Adipocyte (in vitro differentiated cells): ENCODE measurements at regions not wholly inside any gene's neighbourhood (a gene's known extent, or its start where the extent isn't known, plus 50 kb on each side); places are given as distances from the start of the nearest gene placed in this dataset.
A peak's percentile ranks its signal among the peaks of the same experiment; 100 is the strongest.

Experiments used
- DNase-seq: peaks from one replicate; pipeline ENCODE4 v3.0.0-alpha.2; 2015; ENCODE audit warnings: low read depth
- H3K27me3 ChIP-seq: replicated peaks from 2 replicates; pipeline ENCODE4 v1.7.0; 2013; ENCODE audit warnings: mild to moderate bottlenecking, low read length, moderate library complexity; ENCODE audit not compliant: control insufficient read depth, insufficient read depth
- H3K36me3 ChIP-seq: 2 replicates; pipeline ENCODE4 v1.7.0; 2013; ENCODE audit warnings: low read length, mild to moderate bottlenecking, moderate library complexity; ENCODE audit not compliant: control insufficient read depth, insufficient read depth, severe bottlenecking
- H3K4me1 ChIP-seq: 2 replicates; pipeline ENCODE4 v1.7.0; 2013; ENCODE audit warnings: mild to moderate bottlenecking, low read length, moderate library complexity; ENCODE audit not compliant: control insufficient read depth, insufficient read depth
- H3K4me3 ChIP-seq: 2 replicates; pipeline ENCODE4 v1.7.0; 2013; ENCODE audit warnings: mild to moderate bottlenecking, low read length, moderate library complexity
- H3K9ac ChIP-seq: 2 replicates; pipeline ENCODE4 v1.7.0; 2013; ENCODE audit warnings: mild to moderate bottlenecking, low read length, moderate library complexity
- H3K9me3 ChIP-seq: 2 replicates; pipeline ENCODE4 v1.7.0; 2013; ENCODE audit warnings: mild to moderate bottlenecking, low read length, moderate library complexity; ENCODE audit not compliant: control insufficient read depth

DNA sequence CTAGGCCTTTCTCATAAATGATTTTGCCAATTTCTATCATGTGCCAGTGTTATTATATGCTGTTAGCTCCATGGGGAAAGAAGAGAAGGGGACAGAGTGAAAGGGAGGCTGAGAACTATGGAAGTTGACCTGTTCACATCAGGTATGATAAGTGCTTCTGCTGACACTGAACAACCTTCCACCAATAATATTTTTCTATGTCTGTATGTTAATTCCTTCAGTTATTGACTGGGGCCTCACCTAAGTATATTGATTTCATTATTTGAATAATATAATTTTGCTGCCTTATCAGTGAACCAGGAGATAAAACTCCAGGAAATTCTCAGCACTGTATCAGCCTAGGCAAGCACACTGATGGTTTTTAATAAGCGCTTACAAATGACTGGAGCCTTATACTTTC, 262.8 kb downstream of the SNCA start:
- Histone ChIP-seq H3K9ac (no peak overlapping the region), H3K27me3 (no peaks in the 10 kb centered on the region), H3K4me1 (no peaks in the 10 kb centered on the region), H3K36me3 (no peaks in the 10 kb centered on the region), H3K4me3 (no peak overlapping the region), H3K9me3 (no peaks in the 10 kb centered on the region)
- no peak for DNase-seq

DNA sequence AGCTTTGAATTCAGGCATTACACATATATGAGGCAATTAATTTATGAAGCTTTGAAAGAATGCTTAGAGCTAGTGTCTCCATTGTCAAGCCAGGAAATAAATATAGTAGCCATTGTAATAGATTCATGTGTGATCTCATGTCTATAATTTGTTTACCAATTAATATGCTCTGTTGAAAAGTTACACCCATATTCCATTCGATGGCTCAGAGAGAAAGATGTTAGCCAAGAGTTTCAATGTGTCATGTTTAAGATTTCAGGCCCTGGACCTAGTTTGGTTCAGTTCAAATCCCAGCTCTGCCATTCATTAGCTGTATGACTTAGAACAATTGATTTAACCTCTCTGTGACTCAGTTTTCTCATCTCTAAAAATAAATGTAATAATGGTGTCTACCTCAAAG, 263.3 kb downstream of the SNCA start:
- H3K4me3 ChIP-seq: no peak overlapping the region
- no peak for DNase-seq
- no peaks in the 10 kb centered on the region for H3K4me1 ChIP-seq
- H3K9ac ChIP-seq: no peak overlapping the region
- H3K36me3 ChIP-seq: no peaks in the 10 kb centered on the region
- no peaks in the 10 kb centered on the region for H3K9me3 ChIP-seq
- no peaks in the 10 kb centered on the region for H3K27me3 ChIP-seq

DNA sequence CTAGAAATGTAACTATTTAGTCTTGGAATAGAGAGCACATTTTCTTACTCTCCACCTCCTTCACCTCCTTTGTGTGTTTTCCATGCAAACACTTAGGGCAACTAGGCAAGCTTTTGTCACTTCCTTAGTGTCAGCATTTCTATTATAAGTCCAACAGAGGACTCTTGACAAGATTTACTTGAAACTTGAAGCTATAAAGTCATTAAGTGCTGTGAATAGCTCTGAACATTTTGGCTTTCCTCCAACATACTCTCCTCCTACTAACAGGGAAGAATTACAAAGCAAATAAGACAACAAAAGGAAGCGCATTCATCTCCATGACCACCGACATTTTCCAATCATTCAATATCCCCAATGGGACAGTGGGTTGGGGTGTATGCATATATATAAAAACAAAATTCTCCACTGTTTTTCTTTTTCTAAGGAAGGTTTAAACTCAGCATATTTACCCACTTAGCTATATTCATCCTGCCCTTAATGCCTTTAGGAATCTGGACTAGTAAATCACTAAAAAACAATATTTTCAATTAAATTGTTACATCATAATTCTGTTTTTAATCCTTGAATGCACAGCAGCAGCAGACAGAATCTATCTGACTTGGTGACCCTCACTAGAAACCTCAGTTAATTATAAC, 264.6 kb downstream of the SNCA start:
- no peak for DNase-seq

GRCh38 chr4:89570931-89571330, 263.3 kb upstream of the GPRIN3 start:
- Histone ChIP-seq H3K4me3 (no peak overlapping the region), H3K27me3 (no peaks in the 10 kb centered on the region), H3K36me3 (no peaks in the 10 kb centered on the region), H3K9me3 (no peaks in the 10 kb centered on the region), H3K9ac (no peak overlapping the region), H3K4me1 (no peaks in the 10 kb centered on the region)
- no peak for DNase-seq

More for the DNA sequence above, 264.6 kb downstream of the SNCA start:
- H3K4me1 ChIP-seq: no peaks in the 10 kb centered on the region
- no peaks in the 10 kb centered on the region for H3K36me3 ChIP-seq
- no peaks in the 10 kb centered on the region for H3K9me3 ChIP-seq
- no peak overlapping the region for H3K9ac ChIP-seq
- no peaks in the 10 kb centered on the region for H3K27me3 ChIP-seq
- no peak overlapping the region for H3K4me3 ChIP-seq

DNA sequence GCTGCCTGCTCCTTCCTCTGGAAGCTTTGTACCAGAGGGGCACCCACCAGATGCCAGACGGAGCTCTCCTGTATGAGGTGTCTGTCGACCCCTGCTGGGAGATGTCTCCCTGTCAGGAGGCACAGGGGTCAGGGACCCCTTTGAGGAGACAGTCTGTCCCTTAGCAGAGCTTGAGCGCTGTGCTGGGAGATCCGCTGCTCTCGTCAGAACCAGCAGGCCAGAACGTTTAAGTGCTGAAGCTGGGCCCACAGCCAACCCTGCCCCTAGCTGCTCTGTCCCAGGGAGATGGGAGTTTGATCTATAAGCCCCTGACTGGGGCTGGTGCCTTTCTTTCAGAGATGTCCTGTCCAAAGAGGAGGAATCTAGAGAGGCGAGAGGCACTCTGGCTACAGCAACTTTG, 260.3 kb upstream of the GPRIN3 start:
- Histone ChIP-seq H3K27me3 (no peaks in the 10 kb centered on the region), H3K4me1 (peaks cover 8% of the 10 kb centered on the region), H3K4me3 (no peak overlapping the region), H3K36me3 (no peaks in the 10 kb centered on the region), H3K9ac (no peak overlapping the region), H3K9me3 (no peaks in the 10 kb centered on the region)
- DNase-seq: no peak

- Histone ChIP-seq H3K4me1 (peaks cover 8% of the 10 kb centered on the region), H3K9ac (no peak overlapping the region), H3K4me3 (no peak overlapping the region), H3K9me3 (no peaks in the 10 kb centered on the region), H3K36me3 (no peaks in the 10 kb centered on the region), H3K27me3 (no peaks in the 10 kb centered on the region)
- DNase-seq: no peak
These were observed 255.8 kb upstream of the GPRIN3 start for GRCh38 chr4:89563431-89563830.

- Histone ChIP-seq H3K27me3 (no peaks in the 10 kb centered on the region), H3K36me3 (no peaks in the 10 kb centered on the region), H3K9ac (no peak overlapping the region), H3K4me1 (peaks cover 8% of the 10 kb centered on the region), H3K9me3 (no peaks in the 10 kb centered on the region), H3K4me3 (no peak overlapping the region)
- no peak for DNase-seq
These were observed 255.1 kb upstream of the GPRIN3 start for GRCh38 chr4:89562746-89563145.

GRCh38 chr4:89561048-89561447, 253.4 kb upstream of the GPRIN3 start:
- Histone ChIP-seq H3K27me3 (no peaks in the 10 kb centered on the region), H3K4me3 (no peak overlapping the region), H3K4me1 (peaks cover 8% of the 10 kb centered on the region), H3K9me3 (no peaks in the 10 kb centered on the region), H3K36me3 (no peaks in the 10 kb centered on the region), H3K9ac (no peak overlapping the region)
- no peak for DNase-seq

- H3K4me1 ChIP-seq: peaks cover under 1% of the 10 kb centered on the region
- DNase-seq: no peak
- H3K27me3 ChIP-seq: no peaks in the 10 kb centered on the region
- no peaks in the 10 kb centered on the region for H3K9me3 ChIP-seq
- H3K9ac ChIP-seq: no peak overlapping the region
- H3K36me3 ChIP-seq: no peaks in the 10 kb centered on the region
- no peak overlapping the region for H3K4me3 ChIP-seq
These were observed 250.5 kb upstream of the GPRIN3 start for GRCh38 chr4:89558147-89558546.

- Histone ChIP-seq H3K4me3 (no peak overlapping the region), H3K9ac (no peak overlapping the region), H3K4me1 (peaks cover 7% of the 10 kb centered on the region), H3K27me3 (no peaks in the 10 kb centered on the region), H3K9me3 (no peaks in the 10 kb centered on the region), H3K36me3 (no peaks in the 10 kb centered on the region)
- peak; percentile 42 for DNase-seq
These were observed 249.2 kb upstream of the GPRIN3 start for GRCh38 chr4:89556601-89557305.

DNA sequence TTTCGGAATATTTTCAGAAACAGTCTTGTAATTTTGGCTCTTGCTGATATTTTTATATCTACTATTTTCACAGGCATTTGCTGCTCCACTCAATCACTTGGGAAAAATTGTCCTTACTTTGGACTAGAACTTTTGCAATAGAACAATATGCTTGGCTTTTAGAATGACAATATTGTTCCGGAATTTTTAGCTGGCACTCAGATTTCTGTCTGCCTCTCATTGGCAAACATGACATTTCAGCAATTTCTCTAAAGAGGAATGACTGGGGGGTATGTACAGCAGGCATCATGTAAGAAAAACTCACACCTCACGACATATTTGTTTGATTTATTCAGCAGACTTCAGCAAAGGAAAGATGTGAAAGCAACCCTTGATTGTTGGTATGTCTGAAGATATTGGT, 243.6 kb upstream of the GPRIN3 start:
- DNase-seq: peak; percentile 47
- H3K36me3 ChIP-seq: no peaks in the 10 kb centered on the region
- peaks cover 31% of the 10 kb centered on the region for H3K4me1 ChIP-seq
- peak overlapping the region; percentile 70 for H3K9ac ChIP-seq
- H3K27me3 ChIP-seq: no peaks in the 10 kb centered on the region
- H3K4me3 ChIP-seq: peak overlapping the region; percentile 67
- H3K9me3 ChIP-seq: no peaks in the 10 kb centered on the region
